ENCODE measurements at regions not wholly inside any gene's neighbourhood (a gene's known extent, or its start where the extent isn't known, plus 50 kb on each side); places are given as distances from the start of the nearest gene placed in this dataset.

DNA sequence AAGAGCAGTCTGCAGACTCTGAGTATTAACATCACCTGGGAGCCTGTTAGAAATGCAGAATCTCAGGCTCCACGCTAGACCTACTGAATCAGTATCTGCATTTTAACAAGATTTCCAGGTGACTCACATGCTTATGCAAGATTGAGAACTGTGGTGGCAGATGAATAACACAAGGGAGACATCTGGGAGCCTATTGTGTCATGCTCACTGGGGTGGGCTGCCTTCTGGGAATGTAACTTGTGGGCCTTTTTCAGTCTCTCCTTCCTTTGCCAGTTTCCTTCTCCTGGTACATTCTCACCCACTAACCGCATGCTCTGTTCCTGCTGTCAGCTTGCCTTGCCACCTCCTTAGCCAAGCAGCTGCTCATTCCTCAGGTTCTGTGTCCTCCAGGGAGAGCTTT is 176.6 kb upstream of the C9orf72 start:
- DNase-seq = peak in 3 of 51 donors; percentile 1 to 65 (median 44)

DNA sequence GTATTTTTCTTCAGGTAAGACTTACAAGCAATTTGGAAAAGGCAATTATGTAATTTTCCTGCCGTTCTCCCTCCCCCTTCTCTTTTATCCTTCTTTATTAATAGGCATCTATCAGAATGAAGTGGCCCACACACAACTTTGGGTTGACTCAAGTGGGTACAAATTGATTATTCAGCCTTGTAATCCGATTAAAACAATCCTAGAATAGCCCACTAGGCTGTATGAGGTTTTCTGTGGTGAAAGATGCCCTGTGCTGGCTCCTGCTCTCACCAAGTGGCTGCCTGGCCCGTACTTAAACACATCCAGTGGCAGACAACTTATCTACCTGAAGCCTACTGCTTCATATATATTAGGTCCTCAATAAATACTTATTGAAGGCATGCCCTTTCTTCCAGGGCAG is 177.3 kb upstream of the C9orf72 start:
- DNase-seq = no peak

DNA sequence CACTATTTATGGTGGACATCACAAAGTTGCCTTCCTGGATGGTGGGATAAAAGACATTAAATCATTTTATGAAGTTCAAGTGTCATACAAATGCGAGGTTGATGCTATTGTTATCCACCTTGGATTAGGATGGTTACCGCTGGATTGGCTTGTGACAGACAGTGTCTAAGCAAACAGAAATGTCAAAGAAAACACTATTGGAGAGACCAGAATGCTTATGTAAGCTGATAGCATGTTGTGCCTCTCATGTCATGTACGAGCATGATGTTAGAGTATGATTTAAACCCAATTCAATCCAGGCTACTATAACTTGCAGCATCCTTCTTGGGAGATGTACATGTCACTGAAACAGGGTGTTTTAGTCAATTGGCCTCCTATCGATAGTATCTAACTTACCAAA is 178.8 kb upstream of the C9orf72 start:
- DNase-seq = no peak

DNA sequence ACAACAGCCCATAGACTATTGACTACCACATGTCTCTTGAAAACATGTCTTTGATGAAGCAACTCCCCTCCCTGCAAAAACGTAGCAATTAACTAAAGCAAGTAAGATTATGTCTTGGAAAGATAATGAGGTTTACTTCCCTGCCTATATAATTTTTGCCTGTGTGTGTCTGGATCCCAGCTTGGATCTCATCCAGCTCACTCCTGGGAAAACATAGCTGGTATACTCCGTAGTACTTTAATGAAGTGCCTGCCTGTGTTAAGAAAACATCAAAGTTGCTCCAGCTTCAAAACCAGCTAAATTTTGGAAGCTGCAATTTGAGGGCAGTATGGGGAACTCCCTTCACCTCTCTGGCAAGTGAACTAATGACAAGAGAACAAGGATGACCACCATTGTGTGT is 182.6 kb upstream of the C9orf72 start:
- DNase-seq = no peak

DNA sequence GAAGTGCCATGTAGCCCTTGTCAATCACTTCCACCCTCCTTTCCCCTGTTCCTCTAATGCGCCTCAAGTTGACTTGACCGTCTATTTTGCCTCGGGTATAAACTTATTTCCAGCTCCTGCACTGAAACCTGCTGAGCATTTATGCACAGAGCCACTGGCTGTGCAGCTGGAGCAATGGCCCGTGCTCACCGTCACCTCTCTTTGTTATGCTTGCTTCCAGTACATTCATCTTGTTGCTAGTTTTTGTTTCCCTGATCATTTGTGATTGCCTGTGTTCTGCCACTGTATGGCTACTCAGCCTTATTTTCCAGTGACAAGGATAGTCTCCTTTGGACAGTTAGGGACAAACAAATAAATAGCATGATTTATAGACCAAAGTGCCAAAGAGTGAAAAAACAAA is 183.1 kb upstream of the C9orf72 start:
- no peak for DNase-seq

DNA sequence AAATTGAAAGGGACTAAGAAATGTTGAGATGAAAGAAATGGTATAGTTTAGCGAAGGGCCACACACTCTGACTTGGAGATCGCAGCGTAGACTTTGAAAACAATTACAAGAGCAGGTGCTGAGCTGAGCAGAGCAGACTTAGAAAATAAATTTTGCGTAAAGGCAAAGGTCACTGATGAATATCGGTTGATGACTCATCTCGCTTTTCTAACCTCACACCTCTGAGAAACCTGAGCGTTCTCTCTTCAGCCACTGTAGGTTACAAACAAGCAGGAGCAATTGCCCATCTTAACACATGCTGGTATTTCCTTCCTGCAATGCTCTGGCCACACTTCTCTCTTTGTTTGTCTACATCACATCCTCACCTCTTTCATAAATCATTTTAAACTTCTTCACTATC is 190.6 kb upstream of the C9orf72 start:
- DNase-seq = no peak

DNA sequence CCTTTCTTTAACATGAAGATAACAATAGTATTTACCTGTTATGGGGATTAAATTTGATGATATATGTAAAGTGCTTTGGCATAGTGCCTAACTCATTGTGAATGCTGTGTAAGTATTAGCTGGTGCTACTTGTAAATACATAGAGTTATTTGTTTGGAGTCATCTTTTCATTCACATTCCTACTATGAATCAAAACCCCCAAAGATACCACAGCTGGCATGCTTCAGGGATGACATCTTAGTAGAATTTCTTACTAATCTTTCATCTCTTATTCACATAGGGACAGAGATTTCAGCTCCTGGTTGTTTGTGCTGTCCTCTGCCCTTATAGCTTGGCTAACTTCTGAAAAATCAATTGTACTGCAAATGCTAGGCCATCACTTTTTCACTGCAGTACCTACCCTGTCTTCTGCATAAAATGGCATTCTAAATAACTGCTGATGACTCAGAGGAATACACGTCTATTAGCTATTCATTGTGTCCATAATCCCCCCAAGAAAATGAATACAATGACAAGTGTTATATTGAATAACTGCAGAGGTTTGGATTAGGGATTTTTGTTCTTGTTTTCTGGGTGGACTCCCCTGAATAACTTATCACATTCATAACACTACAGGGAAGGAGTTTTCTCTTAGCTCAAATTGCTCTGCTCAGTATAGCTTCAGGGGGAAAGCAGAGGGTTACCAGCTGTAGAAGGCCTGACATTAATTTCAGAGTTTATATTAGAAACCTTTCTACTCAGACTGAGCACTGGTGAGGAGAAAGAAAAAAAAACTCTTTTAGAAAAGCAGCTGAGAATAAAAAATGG is 192.2 kb upstream of the C9orf72 start:
- no peak for DNase-seq

DNA sequence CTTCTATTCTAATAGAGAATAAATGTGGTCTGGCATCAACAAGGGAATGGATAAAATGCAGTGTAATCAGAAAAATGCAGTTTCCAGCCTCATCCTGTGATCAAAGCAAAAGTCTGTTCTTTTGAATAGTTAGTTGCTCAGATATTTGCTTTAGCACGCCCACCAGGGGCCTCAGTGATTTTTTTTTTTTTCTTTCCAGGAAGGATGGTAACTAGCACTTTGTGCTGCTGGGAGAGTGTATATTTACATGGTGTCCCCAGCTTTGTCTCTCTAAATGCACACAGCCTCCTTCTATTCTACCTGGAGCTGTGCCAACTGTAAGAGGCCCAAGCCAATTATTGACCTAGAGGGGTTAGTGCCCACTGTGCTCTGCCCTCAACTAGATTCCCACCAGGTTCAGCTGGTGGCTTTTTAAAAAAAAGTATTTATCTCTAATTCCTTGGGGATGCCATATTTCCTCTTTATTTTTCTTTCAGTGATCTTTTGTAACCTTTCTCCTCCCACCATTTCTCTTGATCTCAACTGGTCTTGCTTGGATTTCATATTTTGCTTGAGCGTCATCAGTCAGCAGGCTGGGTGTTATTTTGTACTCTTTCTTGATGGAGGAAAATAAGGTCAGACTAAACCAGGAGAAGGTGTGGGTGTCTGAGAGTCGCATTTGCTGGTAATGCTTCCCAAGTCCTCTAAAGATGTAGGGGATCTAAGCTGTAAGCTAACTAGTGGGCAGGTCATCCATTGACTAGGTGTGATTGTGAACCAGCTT is 193.0 kb upstream of the C9orf72 start:
- DNase-seq = no peak

DNA sequence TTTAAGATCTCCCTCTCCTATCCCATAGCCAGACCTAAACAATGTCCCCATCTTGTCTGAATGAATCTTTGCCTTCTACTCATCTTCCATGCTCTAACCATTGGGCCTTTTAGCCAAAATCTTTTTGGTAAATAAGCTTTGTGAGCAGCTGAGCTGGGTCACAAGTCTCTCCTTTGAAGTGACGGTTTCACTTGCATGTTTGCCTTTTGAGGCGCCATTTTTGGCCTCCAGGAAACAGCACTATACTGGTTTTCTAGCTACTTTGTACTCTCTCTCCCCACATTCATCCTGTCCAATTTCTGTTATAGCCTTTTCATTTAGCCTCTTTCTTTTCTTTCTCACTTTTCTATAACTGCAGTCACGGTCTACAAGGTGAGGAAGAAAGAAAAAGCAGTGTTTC is 195.5 kb upstream of the C9orf72 start:
- DNase-seq = no peak

DNA sequence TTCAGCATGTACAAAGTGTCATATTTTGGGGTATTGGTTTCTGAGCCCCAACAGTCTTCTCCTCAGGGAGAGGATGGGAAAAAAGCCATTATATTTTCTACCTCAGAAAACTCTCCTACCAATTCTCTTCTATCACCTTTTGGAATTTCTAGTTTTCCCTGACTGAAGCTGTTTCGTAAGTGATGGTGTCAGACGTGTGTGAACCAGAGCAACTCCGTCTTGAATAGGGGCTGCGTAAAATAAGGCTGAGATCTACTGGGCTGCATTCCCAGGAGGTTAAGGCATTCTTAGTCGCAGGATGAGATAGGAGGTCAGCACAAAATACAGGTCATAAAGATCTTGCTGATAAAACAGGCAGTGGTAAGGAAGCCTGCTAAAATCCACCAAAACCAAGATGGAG is 197.3 kb upstream of the C9orf72 start:
- no peak for DNase-seq

DNA sequence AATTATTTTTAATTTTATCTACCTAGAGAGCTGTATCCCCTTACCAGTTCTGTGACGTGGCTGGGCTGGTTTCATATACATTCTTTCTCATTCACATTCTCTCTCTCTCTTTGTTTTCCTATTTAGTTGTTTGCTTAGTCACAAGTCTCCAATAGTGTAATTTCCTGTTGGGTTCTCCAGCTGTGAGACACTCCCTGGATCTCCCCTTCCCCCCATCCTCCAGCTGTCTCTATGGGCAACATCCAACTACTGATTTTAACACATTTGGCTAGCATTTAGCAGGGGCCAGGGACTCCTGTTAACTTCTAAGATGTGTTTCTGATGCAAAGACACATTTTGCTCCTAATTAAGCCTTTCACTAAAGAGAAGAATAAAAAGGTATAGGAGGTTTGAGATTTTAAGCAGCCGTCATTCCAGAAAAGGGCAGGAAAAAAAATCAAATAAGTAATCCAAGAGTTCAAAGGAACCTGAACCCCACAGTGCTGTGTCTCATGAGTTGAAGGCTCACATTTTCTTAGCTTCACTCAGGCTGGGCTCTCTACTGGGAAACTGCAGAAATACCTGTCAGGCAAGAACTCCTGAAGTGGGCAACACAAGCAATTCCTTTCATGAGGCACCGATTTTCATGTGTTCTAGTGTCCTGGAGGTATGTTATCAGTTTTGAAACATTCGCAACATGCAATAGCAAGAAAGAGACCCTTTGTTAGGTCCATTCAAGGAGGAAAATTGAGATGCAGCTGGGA is 198.7 kb upstream of the C9orf72 start:
- no peak for DNase-seq

DNA sequence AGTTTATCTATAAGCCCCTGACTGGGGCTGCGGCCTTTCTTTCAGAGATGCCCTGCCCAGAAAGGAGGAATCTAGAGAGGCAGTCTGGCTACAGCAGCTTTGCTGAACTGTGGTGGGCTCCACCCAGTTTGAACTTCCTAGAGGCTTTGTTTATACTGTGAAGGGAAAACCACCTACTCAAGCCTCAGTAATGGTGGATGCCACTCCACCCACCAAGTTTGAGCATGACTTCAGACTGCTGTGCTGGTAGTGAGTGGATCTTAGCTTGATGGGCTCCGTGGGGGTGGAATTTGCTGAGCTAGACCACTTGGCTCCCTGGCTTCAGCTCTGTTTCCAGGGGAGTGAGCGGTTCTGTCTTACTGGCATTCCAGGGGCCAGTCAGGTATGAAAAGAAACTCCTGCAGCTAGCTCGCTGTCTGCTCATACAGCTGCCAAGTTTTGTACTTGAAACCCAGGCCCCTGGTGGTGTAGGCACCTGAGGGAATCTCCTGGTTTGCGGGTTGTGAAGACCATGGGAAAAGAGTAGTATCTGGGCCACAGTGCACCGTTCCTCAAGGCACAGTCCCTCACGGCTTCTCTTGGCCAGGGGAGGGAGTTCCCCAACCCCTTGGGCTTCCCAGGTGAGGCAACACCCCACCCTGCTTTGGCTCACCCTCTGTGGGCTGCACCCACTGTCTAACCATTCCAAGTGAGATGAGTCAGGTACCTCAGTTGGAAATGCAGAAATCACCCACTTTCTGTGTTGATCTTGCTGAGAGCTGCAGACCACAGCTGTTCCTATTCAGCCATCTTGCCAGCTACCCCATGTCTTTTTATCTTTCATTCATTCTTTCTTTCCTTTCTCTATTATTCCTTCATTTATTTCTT is 211.8 kb upstream of the C9orf72 start:
- DNase-seq = no peak

DNA sequence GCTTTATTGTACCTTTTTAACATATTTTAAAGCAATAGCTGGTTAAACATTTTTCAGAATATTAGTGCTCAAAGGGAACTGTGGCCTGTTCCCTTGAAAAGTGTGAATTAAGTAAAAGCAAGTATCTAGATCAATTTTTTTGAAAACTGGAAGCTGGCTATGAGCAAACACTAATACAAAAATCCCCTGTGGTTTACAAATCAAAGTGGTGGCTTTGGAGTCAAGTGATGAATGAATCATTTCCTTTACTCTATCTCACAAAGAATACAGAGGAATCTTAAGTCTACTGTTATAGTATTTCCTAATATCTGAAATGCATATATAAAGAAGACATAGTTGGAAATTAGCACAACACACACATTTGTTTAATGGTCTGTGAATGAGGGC is 212.4 kb upstream of the C9orf72 start:
- no peak for DNase-seq

DNA sequence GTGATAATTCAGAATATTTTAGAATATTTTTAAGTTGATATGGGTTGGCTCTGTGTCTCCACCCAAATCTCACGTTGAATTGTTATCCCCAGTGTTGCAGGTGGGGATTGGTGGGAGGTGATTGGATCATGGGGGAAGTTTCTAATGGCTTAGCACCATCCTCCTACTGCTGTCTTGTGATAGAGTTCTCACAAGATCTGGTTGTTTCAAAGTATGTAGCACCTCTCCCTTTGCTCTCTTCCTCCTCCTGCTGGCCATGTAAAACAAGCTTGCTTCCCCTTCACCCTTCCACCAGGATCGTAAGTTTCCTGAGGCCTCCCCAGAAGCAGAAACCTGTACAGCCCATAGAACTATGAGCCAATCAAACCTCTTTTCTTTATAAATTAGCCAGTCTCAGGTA is 214.6 kb upstream of the C9orf72 start:
- no peak for DNase-seq

DNA sequence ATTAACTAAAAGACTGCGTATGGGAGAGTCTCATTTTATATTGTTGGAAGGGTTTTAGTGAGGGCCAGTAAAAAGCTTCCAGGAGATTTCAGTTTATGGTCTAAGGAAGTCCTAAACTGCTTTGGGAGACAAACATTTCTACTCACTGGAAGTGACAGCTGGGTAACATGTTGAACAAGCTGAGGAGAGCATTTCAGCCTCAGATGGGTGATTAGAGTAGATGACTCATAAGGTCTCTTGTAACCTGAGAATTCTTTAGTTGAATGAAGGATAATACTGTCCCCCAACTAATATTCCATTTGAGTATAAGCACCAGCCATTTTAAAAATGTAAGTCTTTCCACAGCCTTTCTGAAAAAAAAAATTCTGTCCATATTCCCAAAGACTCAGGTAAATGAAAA is 218.0 kb upstream of the C9orf72 start:
- no peak for DNase-seq

DNA sequence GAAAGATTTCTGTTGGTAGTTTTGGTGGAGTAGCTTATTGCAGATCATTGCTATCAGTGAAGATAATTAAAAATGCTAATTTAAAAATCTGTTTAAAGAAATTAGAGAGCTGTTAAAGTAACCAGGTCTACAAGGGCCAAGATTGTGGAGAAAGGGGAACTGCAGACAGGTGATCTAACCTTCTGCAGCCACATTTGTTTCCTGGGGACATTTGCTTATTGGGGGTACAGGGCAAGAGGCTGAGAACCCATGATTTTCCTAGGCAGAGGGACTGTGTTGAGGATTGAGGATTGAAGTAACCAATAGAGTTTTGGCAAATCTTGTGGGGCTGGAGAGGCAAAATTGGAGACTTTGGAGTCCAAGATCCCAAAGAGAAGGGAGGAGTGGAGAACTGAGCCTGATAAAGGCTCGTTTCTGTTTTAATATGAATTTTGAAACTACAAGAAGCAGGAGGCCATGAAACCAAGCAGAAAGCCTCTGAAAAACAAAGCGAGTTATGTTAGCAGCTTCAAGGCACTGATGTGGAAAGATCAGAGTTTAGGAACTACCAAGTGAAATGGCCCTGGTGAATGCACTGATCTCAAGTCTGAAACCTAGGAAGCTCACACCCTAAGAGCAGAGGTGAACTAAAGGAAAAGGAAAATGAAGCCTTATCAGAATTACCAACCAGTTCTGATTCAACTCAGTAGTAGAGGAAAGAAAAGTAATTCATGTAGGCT is 219.8 kb upstream of the C9orf72 start:
- no peak for DNase-seq

DNA sequence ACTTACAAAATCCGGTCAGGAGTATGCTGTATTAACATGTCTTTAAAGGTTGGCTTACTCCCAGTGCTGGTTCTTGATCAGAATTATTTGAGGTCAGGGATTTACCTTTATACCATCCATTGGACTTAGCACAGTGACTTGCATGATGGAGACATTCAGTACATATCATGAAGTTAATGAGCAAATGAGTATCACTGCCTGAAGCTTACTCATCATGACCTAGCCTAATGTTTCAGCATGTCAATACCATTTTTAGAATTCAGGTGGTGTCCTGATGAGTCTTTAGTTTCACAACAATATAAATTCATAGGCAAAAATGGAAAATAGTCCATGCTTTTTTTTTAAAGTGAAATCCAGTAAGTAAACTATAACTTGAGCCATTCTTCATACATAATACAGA is 226.0 kb upstream of the C9orf72 start:
- DNase-seq = no peak

DNA sequence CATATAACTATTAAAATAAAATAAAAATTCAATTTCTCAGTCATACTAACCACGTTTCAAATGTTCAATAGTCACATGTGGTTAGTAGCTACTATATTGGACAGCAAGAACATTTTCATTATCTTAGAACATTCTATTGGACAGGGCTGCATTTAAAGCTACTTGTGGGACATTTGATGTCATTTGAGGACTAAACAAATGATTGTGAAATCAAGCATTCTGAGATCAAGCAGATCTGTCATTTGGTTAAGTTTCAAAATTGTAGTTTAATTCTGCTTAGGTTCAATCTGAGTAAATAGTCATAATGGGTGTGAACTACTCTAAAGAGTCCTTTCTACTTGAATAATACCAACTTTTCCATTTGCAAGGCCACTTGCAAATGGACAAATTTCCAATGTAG is 226.9 kb upstream of the C9orf72 start:
- no peak for DNase-seq

DNA sequence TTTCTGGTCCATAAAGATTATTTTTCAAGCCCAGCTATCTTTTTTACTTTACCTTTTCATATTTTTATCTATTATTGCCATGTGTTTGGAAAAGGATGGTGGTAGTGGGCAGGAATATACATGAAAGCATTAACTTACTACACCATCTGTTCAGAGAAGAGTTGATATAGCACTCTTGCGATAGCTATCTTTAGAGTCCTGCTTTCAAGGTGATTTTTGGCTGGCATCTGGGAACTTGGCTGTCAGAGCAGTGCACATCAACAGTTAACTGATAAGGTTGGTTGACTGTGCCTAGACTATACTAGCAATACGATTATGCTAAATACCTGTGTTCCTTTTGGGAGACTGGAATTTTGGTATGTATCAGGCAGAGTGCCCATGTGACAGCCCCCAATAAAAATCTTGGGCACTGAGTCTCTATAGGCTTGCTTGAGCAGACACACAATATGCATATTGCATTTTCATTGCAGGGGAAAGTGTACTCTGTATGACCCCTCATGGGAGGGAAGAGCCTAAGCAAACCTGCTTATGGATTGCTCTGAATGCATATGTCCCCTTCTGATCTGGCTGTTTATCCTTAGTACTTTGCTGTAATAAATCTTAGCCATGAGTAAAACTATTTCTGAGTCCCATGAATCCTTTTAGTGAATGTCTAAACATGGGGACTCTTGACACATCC is 227.6 kb upstream of the C9orf72 start:
- no peak for DNase-seq

DNA sequence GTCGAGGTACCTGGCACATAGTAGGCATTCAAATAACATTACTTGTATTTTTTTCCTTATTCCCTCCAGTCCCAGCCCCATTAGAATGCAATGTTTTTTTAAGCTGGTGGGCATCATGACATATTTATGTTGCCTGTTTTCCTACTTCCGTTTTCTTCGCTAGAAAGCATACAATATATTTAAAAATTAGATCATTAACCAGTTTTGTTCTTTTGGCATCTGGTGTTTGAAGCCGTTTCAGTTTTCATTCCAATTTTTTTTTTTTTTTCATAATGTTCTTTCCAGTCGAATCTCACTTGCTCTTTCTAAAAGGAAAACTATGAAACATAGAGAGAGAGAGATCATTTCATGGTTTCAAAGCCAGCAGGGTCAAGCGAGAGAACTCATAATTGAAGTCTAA is 228.3 kb upstream of the C9orf72 start:
- no peak for DNase-seq
